ENCODE measurements at regions not wholly inside any gene's neighbourhood (a gene's known extent, or its start where the extent isn't known, plus 50 kb on each side); places are given as distances from the start of the nearest gene placed in this dataset.

DNA sequence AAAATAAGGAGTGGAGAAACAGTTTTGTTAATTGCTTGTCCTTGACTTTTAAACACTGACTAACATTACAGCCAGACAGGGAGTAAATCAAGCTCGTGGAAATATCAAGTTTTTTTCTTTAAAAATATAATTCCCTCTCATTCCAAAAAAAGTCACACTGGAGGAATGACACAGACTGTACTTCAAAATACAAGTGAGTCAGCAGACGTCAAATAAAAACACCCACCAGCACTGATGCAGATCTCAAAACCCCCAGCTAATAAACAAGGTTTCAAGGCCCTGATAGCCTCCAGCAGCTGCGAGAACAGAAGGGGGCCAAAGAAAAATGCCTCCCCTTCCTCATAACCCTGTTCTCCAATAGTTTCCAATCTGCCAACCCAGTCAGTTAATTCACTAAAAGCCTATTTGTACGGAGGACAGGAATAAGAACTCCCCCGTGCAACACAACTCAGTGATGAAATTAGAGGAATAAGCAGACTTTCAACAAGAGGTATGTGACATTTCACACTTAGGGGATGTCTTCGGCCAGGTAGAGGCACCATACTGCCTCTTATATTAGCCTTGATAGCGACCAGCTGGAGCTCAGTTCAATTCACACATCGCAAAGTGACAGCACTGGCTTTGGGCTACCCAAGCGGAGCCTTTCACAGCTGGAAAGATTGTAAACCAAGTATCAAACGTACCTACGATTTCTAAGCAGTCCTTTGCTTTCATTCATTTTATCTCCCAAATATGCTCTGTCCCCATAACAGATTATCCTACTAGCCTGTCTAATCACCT lies 561.0 kb upstream of the KLF12 start:
- H3K79me2 ChIP-seq (ENCODE audit: control insufficient read depth, low read length), result no peaks in the 10 kb centered on the region
- H3K27ac ChIP-seq (ENCODE audit: low read depth, low read length), result no peak overlapping the region
- H3K4me1 ChIP-seq (ENCODE audit: control insufficient read depth, low read length), result no peaks in the 10 kb centered on the region
- H3F3A ChIP-seq (ENCODE audit: control insufficient read depth, insufficient read depth), result no peaks in the 10 kb centered on the region
- no peaks in the 10 kb centered on the region for H3K9me3 ChIP-seq (ENCODE audit: control insufficient read depth, insufficient read depth, low read length)
- no peaks in the 10 kb centered on the region for H3K27me3 ChIP-seq (ENCODE audit: control insufficient read depth, low read length)
- H3K4me3 ChIP-seq (ENCODE audit: low read length), result no peak overlapping the region
- H4K20me1 ChIP-seq (ENCODE audit: control insufficient read depth, insufficient read depth, low read depth, low read length), result no peaks in the 10 kb centered on the region
- TF ChIP-seq, protein P1, sequence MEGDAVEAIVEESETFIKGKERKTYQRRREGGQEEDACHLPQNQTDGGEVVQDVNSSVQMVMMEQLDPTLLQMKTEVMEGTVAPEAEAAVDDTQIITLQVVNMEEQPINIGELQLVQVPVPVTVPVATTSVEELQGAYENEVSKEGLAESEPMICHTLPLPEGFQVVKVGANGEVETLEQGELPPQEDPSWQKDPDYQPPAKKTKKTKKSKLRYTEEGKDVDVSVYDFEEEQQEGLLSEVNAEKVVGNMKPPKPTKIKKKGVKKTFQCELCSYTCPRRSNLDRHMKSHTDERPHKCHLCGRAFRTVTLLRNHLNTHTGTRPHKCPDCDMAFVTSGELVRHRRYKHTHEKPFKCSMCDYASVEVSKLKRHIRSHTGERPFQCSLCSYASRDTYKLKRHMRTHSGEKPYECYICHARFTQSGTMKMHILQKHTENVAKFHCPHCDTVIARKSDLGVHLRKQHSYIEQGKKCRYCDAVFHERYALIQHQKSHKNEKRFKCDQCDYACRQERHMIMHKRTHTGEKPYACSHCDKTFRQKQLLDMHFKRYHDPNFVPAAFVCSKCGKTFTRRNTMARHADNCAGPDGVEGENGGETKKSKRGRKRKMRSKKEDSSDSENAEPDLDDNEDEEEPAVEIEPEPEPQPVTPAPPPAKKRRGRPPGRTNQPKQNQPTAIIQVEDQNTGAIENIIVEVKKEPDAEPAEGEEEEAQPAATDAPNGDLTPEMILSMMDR (IDR thresholded peaks at IDR 0.05; ENCODE audit: low read depth, low read length, poor library complexity, severe bottlenecking), result no peak
- TF ChIP-seq EZH2phosphoT487 (IDR thresholded peaks at IDR 0.05; ENCODE audit: borderline replicate concordance, low read length), result no peak
- H3K36me3 ChIP-seq (ENCODE audit: control insufficient read depth, low read length), result no peaks in the 10 kb centered on the region
- no peak overlapping the region for H3K4me2 ChIP-seq (ENCODE audit: low read length)
- H3K9me2 ChIP-seq (replicated peaks; ENCODE audit: control insufficient read depth, low read length), result no peaks in the 10 kb centered on the region

- Histone ChIP-seq H3K9me3 (ENCODE audit: control insufficient read depth, insufficient read depth, low read length) (no peaks in the 10 kb centered on the region), H3K79me2 (ENCODE audit: control insufficient read depth, low read length) (no peaks in the 10 kb centered on the region), H4K20me1 (ENCODE audit: control insufficient read depth, insufficient read depth, low read depth, low read length) (no peaks in the 10 kb centered on the region), H3K4me2 (ENCODE audit: low read length) (no peak overlapping the region), H3K4me3 (ENCODE audit: low read length) (no peak overlapping the region), H3K27me3 (ENCODE audit: control insufficient read depth, low read length) (no peaks in the 10 kb centered on the region), H3K36me3 (ENCODE audit: control insufficient read depth, low read length) (no peaks in the 10 kb centered on the region), H3K27ac (ENCODE audit: low read depth, low read length) (no peak overlapping the region), H3F3A (ENCODE audit: control insufficient read depth, insufficient read depth) (no peaks in the 10 kb centered on the region), H3K4me1 (ENCODE audit: control insufficient read depth, low read length) (no peaks in the 10 kb centered on the region), H3K9me2 (replicated peaks; ENCODE audit: control insufficient read depth, low read length) (no peaks in the 10 kb centered on the region)
- no peak for TF ChIP-seq EZH2phosphoT487 (IDR thresholded peaks at IDR 0.05; ENCODE audit: borderline replicate concordance, low read length)
- TF ChIP-seq, protein P1 (IDR thresholded peaks at IDR 0.05; ENCODE audit: low read depth, low read length, poor library complexity, severe bottlenecking), result no peak
Observed at GRCh38 chr13:74687442-74688182, 553.4 kb upstream of the KLF12 start.

DNA sequence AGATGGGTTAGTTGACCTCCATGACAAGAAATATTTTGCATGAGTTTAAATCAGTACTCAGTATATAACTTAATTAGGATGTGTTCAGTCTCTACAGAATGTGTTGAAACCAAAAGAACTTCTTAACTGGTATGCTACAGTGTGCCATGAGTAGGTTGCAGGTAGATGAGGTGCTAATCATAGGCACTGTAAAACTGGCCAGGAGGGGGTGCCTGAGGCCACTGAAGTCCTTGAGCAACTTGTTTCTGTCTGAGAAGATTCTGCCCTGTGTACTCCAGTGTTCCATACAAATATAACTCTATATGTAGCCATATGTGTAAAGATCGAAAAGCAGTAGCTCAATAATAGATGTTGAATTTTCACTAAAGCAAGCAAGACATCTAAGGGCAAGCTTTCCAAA lies 549.2 kb upstream of the KLF12 start:
- H3F3A ChIP-seq (ENCODE audit: control insufficient read depth, insufficient read depth), result no peaks in the 10 kb centered on the region
- H4K20me1 ChIP-seq (ENCODE audit: control insufficient read depth, insufficient read depth, low read depth, low read length), result no peaks in the 10 kb centered on the region
- no peaks in the 10 kb centered on the region for H3K9me3 ChIP-seq (ENCODE audit: control insufficient read depth, insufficient read depth, low read length)
- no peak overlapping the region for H3K4me3 ChIP-seq (ENCODE audit: low read length)
- H3K4me2 ChIP-seq (ENCODE audit: low read length), result no peak overlapping the region
- no peaks in the 10 kb centered on the region for H3K36me3 ChIP-seq (ENCODE audit: control insufficient read depth, low read length)
- no peaks in the 10 kb centered on the region for H3K79me2 ChIP-seq (ENCODE audit: control insufficient read depth, low read length)
- no peaks in the 10 kb centered on the region for H3K9me2 ChIP-seq (replicated peaks; ENCODE audit: control insufficient read depth, low read length)
- H3K4me1 ChIP-seq (ENCODE audit: control insufficient read depth, low read length), result no peaks in the 10 kb centered on the region
- no peaks in the 10 kb centered on the region for H3K27me3 ChIP-seq (ENCODE audit: control insufficient read depth, low read length)
- TF ChIP-seq, protein P1 (IDR thresholded peaks at IDR 0.05; ENCODE audit: low read depth, low read length, poor library complexity, severe bottlenecking), result no peak
- TF ChIP-seq EZH2phosphoT487 (IDR thresholded peaks at IDR 0.05; ENCODE audit: borderline replicate concordance, low read length), result no peak
- H3K27ac ChIP-seq (ENCODE audit: low read depth, low read length), result no peak overlapping the region
